ENCODE measurements at regions not wholly inside any gene's neighbourhood (a gene's known extent, or its start where the extent isn't known, plus 50 kb on each side); places are given as distances from the start of the nearest gene placed in this dataset.
"Not testable (repeated sequence)": the region's sequence is repeated elsewhere in the genome, so short reads cannot be mapped to it uniquely, and the experiment has no call there.

DNA sequence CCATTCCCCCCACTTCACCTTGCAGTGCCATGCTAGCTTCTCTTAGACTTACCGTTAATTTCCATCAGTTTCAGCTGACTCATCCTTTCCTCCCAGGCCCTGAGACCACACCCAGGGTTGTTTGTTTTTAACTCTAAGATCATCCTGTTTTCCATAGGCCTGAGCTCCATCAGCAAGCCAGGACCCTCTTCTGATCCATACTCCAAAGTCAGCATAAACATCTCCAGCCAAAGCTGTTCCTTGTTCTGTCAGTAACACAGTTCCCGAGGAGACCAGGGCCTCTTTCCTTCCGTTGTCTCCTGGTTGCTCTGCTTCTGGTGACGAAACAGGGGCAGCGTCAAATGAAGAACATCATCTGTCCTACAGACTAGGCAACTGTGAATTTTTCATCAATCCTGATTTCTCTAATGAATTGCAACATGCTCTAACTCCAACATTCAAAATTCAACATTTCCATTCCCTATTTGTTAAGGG, 83.8 kb upstream of the HNF1B start:
- no peak for DNase-seq (ENCODE audit: low spot score)

DNA sequence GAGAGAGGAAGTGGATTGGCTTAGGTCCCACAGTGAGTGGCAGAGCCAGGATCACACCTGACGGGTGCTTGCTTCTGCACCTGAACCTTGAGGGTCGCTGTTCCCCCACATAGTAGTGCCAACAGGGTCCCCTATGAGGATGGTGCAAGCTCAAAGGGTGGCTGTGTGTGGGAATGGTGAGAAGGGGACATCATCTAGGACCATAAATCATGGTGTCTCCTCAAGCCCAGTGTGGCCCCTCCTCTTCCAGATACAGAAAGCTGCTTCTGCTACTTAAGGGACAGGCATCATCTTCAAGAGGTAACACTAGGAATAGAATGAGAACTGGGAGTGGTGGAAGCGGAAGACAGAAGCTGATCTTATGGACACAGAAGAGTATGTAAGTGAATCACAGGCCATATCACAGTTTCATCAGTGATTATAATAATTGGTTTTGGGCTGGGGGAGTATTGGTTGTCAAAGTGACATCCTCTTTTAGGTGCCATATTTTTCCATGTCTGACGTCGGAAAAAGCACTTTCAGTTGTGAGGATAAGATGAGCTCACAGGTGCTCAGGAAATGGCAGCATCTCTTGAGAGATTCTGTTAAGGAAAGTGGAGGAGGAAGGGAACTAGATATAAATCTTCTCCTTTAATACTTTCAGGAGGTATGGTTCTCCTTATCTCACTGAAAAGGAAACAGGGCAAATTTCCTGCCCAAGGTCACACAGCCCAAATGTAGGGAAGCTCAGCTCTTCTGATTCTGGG, 83.2 kb upstream of the HNF1B start:
- DNase-seq (ENCODE audit: low spot score) = no peak

DNA sequence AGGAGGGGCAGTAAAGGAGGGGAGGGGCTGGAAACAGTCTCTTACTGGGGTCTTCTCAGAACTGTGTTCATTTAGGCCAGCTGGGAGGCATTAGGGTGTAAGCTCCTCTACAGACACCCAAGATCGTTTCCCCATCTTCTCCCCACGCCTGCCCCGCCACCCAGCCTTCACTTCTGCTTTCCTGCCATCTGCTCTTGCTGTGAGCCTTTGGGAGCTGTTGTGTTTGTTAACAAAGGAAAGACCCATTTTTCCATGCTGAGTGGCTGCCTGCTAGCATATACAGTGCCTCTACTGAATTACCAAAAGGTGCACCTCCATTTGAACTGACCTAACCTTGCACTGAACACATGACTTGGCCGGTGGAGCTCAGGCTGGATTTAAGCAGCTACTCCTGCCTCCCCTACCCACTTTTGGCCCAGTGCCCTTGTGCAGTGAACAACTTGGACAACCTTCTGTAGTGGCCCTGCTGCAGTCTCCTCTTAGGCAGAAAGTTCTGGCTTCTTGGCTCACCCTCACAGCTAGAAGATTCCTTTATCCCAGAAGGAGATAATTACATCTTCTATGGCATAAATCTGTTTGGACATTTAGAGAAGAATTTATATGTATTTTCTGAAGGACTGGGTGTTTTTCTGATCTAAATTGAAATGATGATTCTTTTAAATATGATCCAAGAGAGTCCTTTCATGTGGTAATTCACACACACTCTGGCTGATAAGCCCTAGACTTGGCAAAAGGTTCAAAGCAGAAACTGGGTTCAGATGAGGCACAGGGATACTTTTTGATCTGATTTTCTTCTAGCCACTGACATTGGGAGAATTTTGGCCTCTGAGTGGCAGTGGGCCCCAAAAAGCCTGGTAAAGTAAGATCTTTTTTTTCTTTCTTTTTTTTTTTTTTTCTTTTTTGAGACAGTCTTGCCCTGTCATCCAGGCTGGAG, 81.9 kb upstream of the HNF1B start:
- DNase-seq (ENCODE audit: low spot score) = no peak

DNA sequence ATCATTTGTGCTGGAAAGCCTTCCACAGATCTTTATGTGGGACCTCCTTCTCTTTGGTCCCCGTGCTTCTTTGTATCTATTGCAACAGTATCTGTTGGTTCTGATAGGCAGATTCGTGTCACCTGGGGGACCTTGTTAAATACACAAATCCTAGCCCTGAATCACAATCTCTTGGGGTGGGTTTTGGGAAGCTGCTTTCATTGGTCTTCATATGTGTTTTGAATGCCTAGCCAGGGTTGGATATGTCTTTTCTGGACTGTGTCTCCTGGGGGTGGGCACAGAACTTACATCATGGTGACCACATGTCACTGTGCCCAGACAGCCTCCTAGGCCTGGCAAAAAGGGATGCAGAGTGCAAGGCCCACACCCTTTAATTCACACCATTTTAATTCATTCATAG, 81.0 kb upstream of the HNF1B start:
- no peak for DNase-seq (ENCODE audit: low spot score)

DNA sequence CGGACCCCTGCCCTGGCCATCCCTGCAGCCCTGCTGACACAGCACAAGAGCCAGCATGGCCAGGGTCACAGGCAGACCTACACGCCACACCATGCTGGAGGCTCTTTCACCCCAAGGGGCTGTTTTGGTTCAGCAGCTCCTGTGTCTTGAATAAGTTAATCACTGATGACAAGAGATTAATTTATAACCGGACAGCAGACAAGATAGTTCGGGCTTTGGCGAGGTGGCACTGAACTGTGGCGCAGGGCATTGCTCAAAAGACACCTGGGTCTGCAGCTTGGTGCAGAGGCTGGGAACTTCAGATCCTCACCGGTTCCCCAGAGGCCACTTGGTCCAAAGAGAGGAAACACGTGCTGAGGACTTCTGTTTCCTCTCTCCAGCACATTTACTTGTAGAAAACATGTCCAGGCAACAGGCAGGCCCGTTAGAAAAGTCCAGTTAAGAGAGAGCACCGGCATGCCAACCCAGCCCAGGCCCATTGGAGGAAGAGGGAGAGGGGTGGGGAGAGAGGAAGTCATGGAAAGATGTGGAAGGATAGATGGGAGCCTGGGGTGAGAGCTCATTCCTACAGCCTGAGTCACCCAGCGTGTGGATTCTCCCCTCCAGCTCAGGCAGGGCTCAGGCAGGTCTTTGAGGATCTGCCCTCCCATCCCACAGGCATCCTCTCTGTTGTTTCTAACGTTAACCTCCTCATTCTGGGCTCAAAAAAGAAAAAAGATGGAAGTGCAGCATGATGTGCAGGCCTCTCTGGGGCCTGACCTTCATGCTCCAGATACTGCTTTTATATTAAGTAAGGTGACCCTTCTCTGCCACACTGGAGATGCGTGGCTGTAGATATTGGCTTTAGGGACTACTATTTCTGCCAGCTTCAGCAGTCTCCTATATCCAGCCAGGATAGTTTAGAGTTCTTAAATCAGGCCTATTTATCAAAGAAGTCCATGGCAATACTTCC, 80.0 kb upstream of the HNF1B start:
- no peak for DNase-seq (ENCODE audit: low spot score)

DNA sequence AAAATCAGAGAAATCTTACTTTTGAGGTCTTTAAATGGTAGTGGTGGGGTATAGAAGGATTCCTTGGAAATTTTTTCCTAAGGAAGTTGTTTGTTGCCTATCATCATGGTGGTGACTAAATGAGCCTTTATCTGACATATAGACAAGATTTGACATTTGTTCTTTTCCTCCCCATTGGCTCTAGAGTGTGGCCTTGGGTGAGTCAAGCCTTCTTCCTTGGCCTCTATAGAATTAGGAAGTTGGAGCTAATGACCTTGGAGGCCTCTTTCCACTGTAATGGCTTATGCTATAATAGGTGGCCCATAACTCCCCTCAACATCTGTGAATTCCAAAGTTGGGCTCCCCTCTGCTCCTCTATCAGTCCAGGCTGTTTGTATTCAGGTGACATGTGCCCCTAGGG, 79.1 kb upstream of the HNF1B start:
- DNase-seq (ENCODE audit: low spot score) = no peak

DNA sequence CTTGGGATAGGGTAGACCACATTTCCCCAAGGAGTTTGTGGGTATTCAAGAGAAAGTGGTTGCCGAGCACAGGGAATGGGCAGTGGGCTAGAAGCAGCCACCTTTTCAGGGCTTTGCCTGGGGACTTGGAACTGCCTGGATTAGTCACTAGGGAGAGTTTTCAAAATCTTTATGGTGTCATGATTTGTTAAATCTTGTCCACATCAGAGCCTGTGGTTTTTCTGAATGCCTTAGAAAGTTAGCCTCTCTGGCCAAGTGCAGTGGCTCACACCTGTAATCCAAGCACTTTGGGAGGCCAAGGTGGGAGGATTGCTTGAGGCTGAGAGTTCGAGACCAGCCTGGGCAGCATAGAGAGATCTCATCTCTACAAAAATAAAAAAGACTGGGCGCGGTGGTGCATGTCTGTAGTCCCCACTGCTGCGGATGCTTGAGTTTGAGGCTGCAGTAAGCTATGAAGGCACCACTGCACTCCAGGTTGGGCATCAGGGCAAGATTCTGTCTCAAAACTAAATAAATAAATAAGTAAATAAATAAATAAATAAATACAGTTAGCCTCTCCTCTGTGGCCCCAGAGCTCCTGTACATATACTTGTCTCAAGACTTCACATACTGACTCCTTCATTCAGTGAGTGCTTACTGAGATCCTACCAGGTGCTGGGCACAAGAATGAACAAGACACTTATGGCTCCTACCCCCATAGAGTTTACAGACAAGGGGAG, 76.3 kb upstream of the HNF1B start:
- no peak for DNase-seq (ENCODE audit: low spot score)

DNA sequence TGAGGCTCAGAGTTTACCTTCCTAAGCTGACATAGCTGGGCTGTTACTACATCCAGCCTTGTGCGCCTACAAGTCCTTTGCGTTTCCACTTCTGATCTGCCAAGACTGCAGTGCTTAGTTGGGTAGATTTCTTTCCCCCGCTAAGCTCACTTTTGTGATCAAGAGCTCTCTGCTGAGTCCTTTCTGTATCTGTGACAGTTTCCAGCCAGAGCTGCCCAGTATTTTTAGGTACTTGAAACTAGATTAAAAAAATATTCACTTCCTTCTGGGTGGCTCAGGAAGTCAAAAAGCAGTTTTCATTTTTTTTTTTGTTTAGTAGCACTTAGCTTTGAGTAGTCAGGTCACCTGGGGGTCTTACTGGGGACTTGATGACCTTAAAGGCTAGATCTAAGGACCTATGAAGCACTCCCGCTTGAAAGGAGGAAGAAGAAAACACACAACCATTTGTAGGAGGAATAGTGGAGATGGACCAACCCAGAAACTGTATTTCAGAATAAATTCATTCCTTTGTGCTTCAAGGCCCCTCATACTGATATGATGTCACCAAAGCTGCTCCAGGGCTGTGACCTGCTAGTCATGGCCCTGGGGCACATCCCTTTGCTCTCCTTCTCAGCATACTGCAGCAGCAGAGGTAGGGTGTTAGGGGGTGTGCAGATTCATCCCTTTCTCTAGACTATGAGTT, 75.6 kb upstream of the HNF1B start:
- DNase-seq (ENCODE audit: low spot score) = no peak

DNA sequence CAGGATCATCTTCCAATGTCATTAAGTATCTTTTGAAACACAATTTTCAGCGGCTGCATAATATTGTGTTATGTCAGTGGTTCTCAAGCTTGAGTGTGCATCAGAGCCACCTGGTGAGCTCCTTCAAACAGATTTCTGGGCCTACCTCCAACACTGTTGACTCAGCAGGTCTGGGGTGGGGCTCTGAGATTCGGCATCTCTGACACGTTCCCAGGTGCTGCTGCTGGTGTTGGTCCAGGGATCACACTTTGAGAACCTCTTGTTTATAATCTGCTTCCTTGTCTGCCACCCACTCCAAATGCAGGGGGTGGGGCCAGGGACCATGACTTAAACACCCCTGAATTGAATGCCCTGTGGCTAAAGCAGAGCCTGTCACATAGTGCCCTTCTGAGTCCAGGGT, 73.8 kb upstream of the HNF1B start:
- DNase-seq (ENCODE audit: low spot score) = no peak

DNA sequence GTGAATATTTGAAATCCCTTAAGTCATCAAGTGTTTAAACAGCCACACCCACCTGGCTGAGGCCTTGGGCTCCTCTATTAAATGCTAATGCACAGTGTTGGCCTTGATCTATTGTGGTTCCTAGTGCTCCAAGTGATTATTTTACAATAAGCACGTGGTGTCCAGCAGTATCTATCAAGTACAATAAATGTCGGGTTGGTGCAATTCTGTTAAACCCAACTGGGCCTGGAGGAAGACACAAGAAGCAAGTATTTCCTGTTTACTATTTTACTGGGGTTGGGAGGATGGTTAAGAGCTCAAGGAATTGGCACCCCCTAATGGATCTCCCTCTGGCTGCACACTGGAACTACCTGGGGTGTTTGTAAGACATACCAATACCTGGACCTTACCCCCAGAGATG, 72.1 kb upstream of the HNF1B start:
- DNase-seq (ENCODE audit: low spot score) = no peak

DNA sequence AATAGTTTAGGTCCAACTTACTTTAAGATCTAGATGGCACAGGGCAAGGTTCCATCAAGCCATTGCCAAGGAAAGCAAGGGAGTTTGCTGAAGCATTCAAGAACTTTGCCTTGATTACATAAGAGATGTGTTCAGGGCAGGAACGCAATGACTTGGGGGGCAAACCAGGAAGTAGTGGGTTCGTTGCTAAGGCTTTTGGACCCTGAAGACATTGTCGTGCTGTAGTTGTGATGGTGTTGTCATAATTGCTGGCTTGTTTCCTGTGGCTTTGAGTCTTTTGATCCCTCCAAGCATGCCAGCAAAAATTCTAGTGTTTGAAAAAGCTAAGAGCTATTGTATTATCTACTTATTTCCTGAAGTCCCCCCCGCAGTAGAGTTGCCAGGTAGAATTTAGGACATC, 70.7 kb upstream of the HNF1B start:
- DNase-seq (ENCODE audit: low spot score) = no peak

DNA sequence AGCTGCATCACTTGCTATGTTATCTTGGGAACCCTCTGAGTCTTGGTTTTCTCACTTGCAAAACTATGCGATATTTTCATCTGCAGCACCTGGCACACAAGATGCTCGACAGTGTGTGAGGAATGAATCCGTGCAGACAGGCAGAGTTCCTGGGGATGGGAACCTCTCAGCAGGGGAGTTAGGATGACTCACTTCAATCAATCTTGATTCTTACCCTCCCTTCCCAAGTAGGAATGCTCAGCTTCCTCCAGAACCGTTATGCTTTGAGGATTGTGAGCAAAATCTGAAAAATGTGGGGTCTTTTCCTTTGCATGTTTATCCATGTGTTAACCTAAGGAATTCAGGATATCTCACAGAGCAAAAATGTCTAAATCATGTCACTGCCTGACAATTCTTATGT, 68.9 kb upstream of the HNF1B start:
- DNase-seq (ENCODE audit: low spot score) = no peak

DNA sequence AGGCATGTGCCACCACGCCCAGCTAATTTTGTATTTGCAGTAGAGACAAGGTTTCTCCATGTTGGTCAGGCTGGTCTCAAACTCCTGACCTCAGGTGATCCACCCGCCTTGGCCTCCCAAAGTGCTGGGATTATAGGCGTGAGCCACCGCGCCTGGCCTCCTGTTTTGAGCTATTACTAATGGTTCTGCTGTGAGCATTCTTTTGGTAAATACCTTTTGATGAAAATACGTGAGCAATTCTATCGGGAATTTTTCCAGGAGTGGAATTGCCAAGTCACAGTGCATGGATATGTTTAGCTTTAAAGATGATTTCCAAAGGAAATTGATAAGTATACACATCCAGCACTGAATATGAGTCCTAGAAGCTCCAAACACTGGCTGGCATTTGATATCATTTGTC, 64.0 kb upstream of the HNF1B start:
- DNase-seq (ENCODE audit: low spot score) = not testable (repeated sequence)

DNA sequence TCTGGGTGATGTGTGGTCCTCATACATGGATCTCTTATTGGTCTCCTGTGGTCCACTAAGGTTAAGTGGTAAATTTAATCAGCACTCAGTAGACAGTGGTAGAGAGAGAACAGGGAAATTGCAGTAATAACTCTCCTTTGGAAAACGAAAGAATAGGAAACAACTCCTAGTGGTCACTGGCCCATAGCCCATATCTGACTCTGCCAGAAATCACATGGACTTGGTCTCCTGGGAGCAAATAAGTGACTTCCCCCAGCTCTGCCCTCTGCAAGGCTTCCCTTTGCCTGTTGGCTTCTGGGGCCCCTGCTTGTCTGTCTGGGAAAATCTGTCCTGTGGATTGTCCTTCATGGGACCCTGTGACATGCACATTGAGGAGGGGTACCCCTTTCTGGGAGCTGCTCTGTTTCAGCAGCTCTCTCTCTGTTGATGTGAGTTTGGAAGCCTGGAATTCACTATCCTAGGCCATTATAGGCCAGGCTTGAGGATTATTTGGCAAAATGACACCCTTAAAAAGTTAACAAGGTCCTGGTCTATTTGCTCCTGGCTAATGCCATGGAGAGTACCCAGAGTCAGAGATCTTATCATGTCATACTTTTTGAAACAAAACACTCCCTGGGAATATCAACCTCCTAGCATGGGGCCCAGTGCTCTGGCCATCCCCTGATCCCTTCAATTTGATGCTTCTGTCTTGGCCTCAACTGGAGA, 58.0 kb upstream of the HNF1B start:
- DNase-seq (ENCODE audit: low spot score) = no peak

DNA sequence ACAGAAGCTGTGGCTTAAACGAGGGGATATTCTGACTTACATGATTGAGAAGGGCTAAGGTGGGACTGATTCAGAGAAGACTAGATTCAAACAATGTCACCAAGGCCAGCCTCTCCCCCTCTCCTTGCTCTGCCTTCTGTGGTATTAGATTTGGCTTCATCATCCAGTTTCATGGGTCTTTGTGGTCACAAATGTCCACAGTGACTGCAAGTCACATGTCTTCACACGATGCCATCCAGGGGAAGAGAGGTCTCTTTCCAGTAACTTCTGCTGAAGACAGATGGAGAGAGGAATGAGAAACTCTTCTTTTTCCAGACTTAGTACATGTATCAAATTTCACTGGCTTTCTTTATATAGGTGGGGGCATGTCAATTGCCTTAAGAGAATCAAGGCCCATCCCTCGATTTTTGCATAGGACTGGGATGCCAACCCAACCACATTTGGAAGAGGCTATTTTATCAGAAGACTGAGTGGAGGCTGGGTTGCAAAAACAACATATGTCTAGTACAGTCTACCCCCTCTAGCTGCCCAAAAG, 57.3 kb upstream of the HNF1B start:
- no peak for DNase-seq (ENCODE audit: low spot score)

DNA sequence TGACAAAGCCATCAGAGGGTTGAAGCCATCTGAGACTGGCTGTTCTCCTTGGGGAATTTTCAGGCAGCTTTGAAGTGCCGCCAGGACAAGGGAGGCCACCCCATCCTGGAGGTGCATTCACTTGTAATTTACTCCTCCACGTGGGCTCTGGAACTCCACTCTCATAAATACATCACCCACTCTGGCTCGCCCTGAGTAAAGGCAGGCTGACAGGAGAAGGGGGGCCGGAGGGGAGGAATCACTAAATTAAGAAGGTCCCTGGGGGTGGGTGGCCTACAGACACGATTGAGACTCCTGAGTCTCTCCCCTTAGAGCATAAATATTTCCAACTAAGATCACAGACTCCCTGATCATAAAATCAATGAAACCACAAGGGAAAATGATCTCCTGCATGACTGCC, 56.3 kb upstream of the HNF1B start:
- no peak for DNase-seq (ENCODE audit: low spot score)

DNA sequence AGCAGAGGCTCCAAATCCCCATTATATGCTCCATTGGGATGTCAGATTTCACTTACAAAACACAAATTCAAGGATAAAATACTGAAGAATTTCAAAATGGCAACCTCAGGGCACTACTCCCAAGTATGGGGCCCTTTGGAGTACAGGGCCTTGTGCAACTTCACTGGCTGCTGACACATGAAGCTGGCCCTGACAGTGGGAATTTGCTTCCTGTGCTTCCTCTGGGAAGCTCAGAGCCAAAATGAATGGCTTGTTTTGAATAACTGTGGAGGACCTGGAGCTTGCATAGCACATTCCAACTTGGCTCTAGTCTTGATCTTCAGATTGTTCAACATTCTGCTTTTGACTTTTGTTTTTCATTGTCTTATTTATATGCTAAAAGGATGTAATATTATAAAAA, 52.3 kb upstream of the HNF1B start:
- no peak for DNase-seq (ENCODE audit: low spot score)

DNA sequence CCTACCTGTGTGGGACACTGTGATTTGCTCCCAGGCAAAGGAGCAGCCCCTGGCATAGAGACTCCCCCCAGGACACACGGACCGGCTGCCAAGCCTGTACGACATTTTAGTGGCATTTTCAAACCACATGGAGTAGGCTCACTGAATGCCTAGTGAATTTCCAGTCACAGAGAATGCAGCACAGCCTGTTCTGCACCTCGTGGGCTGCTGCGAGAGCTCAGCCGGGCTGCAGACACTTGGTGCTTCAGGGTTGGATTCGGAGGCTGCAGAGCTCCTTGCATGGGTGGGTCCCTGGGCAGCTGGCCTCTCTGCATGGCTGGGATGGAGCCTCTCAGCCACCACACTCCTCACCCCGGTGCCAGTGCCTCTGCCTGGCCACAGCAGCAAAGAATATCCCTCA, 51.2 kb upstream of the HNF1B start:
- DNase-seq (ENCODE audit: low spot score) = no peak

Measured in HuH-7 (cell line).